OCI-LY7 (cell line): ENCODE measurements at regions not wholly inside any gene's neighbourhood (a gene's known extent, or its start where the extent isn't known, plus 50 kb on each side); places are given as distances from the start of the nearest gene placed in this dataset.

Experiments
- BruUV-seq: library from RNA; stranded (reverse); fragments of 400-500 nt; replicated peaks from 2 replicates; lab custom pipeline; 2021; lab: Mats Ljungman, UMichigan
- CTCF ChIA-PET: fragments of 300-600 bp; sonication (Branson Sonifier 250); formaldehyde crosslinking; loops from one replicate; lab custom pipeline; 2022; ENCODE audit warnings: antibody characterized with exemption; ENCODE audit not compliant: unreplicated experiment; lab: Charles Lee
- POLR2A ChIA-PET: fragments of 300-600 bp; sonication (Branson Sonifier 250); formaldehyde crosslinking; loops from one replicate; lab custom pipeline; 2022; ENCODE audit warnings: antibody characterized with exemption; lab: Charles Lee
- DNase-seq: peaks from one replicate; pipeline ENCODE4 v3.0.0-alpha.2; 2015; ENCODE audit warnings: low spot score
- H2AFZ ChIP-seq: fragments of 200-600 bp; sonication (generic), shearing (Covaris generic); 2 replicates; pipeline ENCODE4 v1.6.1; 2014; ENCODE audit warnings: mild to moderate bottlenecking, antibody characterized with exemption, low read length, moderate library complexity
- H3K27ac ChIP-seq: fragments of 200-600 bp; sonication (generic); 2 replicates; pipeline ENCODE4 v1.5.1; 2014; ENCODE audit warnings: mixed run types, low read depth, mild to moderate bottlenecking, moderate library complexity, low read length, inconsistent platforms; ENCODE audit not compliant: poor library complexity, severe bottlenecking
- H3K36me3 ChIP-seq: fragments of 200-600 bp; sonication (generic); 2 replicates; pipeline ENCODE4 v1.6.1; 2014; ENCODE audit warnings: mild to moderate bottlenecking, antibody characterized with exemption, low read length, moderate library complexity, mixed read lengths; ENCODE audit not compliant: insufficient read depth
- H3K4me1 ChIP-seq: fragments of 200-600 bp; sonication (generic); 2 replicates; pipeline ENCODE4 v1.5.1; 2014; ENCODE audit warnings: mild to moderate bottlenecking, low read length; ENCODE audit not compliant: insufficient read depth, poor library complexity, severe bottlenecking
- H3K4me2 ChIP-seq: fragments of 200-600 bp; sonication (generic); 2 replicates; pipeline ENCODE4 v1.6.1; 2014; ENCODE audit warnings: mild to moderate bottlenecking, low read length
- H3K4me3 ChIP-seq: fragments of 200-600 bp; sonication (generic); 2 replicates; pipeline ENCODE4 v1.5.1; 2014; ENCODE audit warnings: mild to moderate bottlenecking, low read depth, low read length; ENCODE audit not compliant: poor library complexity, severe bottlenecking
- H3K79me2 ChIP-seq: fragments of 200-600 bp; sonication (generic); 2 replicates; pipeline ENCODE4 v1.6.1; 2016; ENCODE audit warnings: low read depth, mild to moderate bottlenecking, low read length, moderate library complexity, mixed read lengths; ENCODE audit not compliant: insufficient read depth
- H3K9me2 ChIP-seq: fragments of 200-600 bp; sonication (generic); 2 replicates; pipeline ENCODE4 v1.6.1; 2016; ENCODE audit warnings: mild to moderate bottlenecking, low read length, mixed read lengths; ENCODE audit not compliant: insufficient read depth
- H3K9me3 ChIP-seq: fragments of 200-600 bp; sonication (generic); 2 replicates; pipeline ENCODE4 v1.6.1; 2014; ENCODE audit warnings: mild to moderate bottlenecking, mixed run types, low read length, mixed read lengths
- H4K20me1 ChIP-seq: fragments of 200-600 bp; sonication (generic); 2 replicates; pipeline ENCODE4 v1.6.1; 2014; ENCODE audit warnings: mild to moderate bottlenecking, antibody characterized with exemption, low read length, moderate library complexity, mixed read lengths; ENCODE audit not compliant: insufficient read depth
- CTCF ChIP-seq: fragments of 200-600 bp; sonication (generic); conservative IDR thresholded peaks from 2 replicates; pipeline ENCODE4 v1.5.1; 2014; ENCODE audit warnings: mild to moderate bottlenecking, antibody characterized with exemption, low read length, moderate library complexity, mixed read lengths
- EZH2phosphoT487 ChIP-seq: fragments of 200-600 bp; sonication (generic); IDR thresholded peaks from 2 replicates; pipeline ENCODE4 v1.6.1; 2018; ENCODE audit warnings: low read depth, borderline replicate concordance, mild to moderate bottlenecking, mixed run types, antibody characterized with exemption, low read length, moderate library complexity, mixed read lengths
- intact Hi-C: fragments of 100-400 bp; cut with micrococcal nuclease; formaldehyde crosslinking; loops from one replicate; pipeline ENCODE4 v1.10.0; 2022; ENCODE audit not compliant: unreplicated experiment

- H3K36me3 ChIP-seq, result no peaks in the 10 kb centered on the region
- peaks cover 32% of the 10 kb centered on the region for H3K4me1 ChIP-seq
- H3K27ac ChIP-seq, result peak overlapping the region; percentile 67
- TF ChIP-seq CTCF, result no peak
- no peak for TF ChIP-seq EZH2phosphoT487
- no peaks in the 10 kb centered on the region for H3K9me3 ChIP-seq
- H2AFZ ChIP-seq, result peak overlapping the region; percentile 82
- H3K9me2 ChIP-seq, result no peaks in the 10 kb centered on the region
- intact Hi-C loops, result no loop called here
- no peak for DNase-seq
- no peaks in the 10 kb centered on the region for H3K79me2 ChIP-seq
- BruUV-seq, result no TSS peak
- no peak overlapping the region for H3K4me3 ChIP-seq
- POLR2A ChIA-PET, result interaction anchor here (0.7 to 1.5 kb wide), 4 partner anchors 8 to 26 kb away, joined by 3 to 4 read pairs (median 3); no protein-coding TSS in a partner anchor
- H4K20me1 ChIP-seq, result no peaks in the 10 kb centered on the region
- peak overlapping the region; percentile 64 for H3K4me2 ChIP-seq
- CTCF ChIA-PET, result no interaction called here
Measured at GRCh38 chr21:33974513-33975468, 59.2 kb upstream of the ATP5PO start.

GRCh38 chr21:33973268-33973667 is 57.7 kb upstream of the ATP5PO start:
- ChIA-PET POLR2A (interaction anchor here (1.5 kb wide), 1 partner anchor 9 kb away, joined by 3 read pairs; no protein-coding TSS in a partner anchor), CTCF (interaction anchor here (0.6 kb wide), 1 partner anchor 93 kb away, joined by 3 read pairs; no protein-coding TSS in a partner anchor)
- Histone ChIP-seq H3K9me3 (no peaks in the 10 kb centered on the region), H3K36me3 (no peaks in the 10 kb centered on the region), H3K4me1 (peaks cover 39% of the 10 kb centered on the region), H3K9me2 (no peaks in the 10 kb centered on the region), H4K20me1 (no peaks in the 10 kb centered on the region), H3K4me2 (no peak overlapping the region), H2AFZ (no peak overlapping the region), H3K4me3 (no peak overlapping the region), H3K27ac (no peak overlapping the region), H3K79me2 (no peaks in the 10 kb centered on the region)
- intact Hi-C loops, result no loop called here
- TF ChIP-seq EZH2phosphoT487, result no peak
- TF ChIP-seq CTCF, result no peak
- no peak for DNase-seq
- BruUV-seq, result no TSS peak

GRCh38 chr21:33972539-33972938 is 56.9 kb upstream of the ATP5PO start:
- intact Hi-C loops, result no loop called here
- CTCF ChIA-PET, result no interaction called here

More at GRCh38 chr21:33972539-33972938, 56.9 kb upstream of the ATP5PO start:
- no peaks in the 10 kb centered on the region for H4K20me1 ChIP-seq
- DNase-seq, result no peak
- POLR2A ChIA-PET, result no interaction called here
- H3K4me2 ChIP-seq, result no peak overlapping the region
- no TSS peak for BruUV-seq
- H3K79me2 ChIP-seq, result no peaks in the 10 kb centered on the region
- no peaks in the 10 kb centered on the region for H3K9me2 ChIP-seq
- H3K36me3 ChIP-seq, result no peaks in the 10 kb centered on the region
- H3K4me1 ChIP-seq, result peaks cover 38% of the 10 kb centered on the region
- H3K27ac ChIP-seq, result no peak overlapping the region
- no peak overlapping the region for H2AFZ ChIP-seq
- no peak for TF ChIP-seq CTCF
- no peak for TF ChIP-seq EZH2phosphoT487
- H3K4me3 ChIP-seq, result no peak overlapping the region
- no peaks in the 10 kb centered on the region for H3K9me3 ChIP-seq
